Immature natural killer cell (primary cell): ENCODE measurements at regions not wholly inside any gene's neighbourhood (a gene's known extent, or its start where the extent isn't known, plus 50 kb on each side); places are given as distances from the start of the nearest gene placed in this dataset.

ENCODE experiments used
- DNase-seq, 3 donors: peaks; one replicate each; pipeline ENCODE4 v3.0.0; 2022; ENCODE audit warnings: mixed read lengths in 1 of 3
- H3K27ac Mint-ChIP-seq, 6 donors: one replicate each; pipeline ENCODE4 v1.8.0; 2020; ENCODE audit warnings: mixed read lengths in 6 of 6, mild to moderate bottlenecking in 5 of 6, inconsistent platforms in 4 of 6, moderate library complexity in 3 of 6
- H3K27me3 Mint-ChIP-seq, 3 donors: one replicate each; pipeline ENCODE4 v1.8.0; 2020 to 2021; ENCODE audit warnings: low read depth in 3 of 3, mild to moderate bottlenecking in 3 of 3, mixed read lengths in 3 of 3, moderate library complexity in 3 of 3, inconsistent platforms in 1 of 3
- H3K36me3 Mint-ChIP-seq, 3 donors: one replicate each; pipeline ENCODE4 v1.8.0; 2020; ENCODE audit warnings: mixed read lengths in 3 of 3, inconsistent platforms in 2 of 3, mild to moderate bottlenecking in 2 of 3
- H3K4me1 Mint-ChIP-seq, 2 donors: one replicate each; pipeline ENCODE4 v1.8.0; 2020; ENCODE audit warnings: inconsistent platforms in 2 of 2, mild to moderate bottlenecking in 2 of 2, mixed read lengths in 2 of 2, moderate library complexity in 1 of 2
- H3K4me3 Mint-ChIP-seq, 5 donors: one replicate each; pipeline ENCODE4 v1.8.0; 2020; ENCODE audit warnings: mild to moderate bottlenecking in 5 of 5, mixed read lengths in 5 of 5, inconsistent platforms in 3 of 5, moderate library complexity in 3 of 5
- H3K9me3 Mint-ChIP-seq, 6 donors: one replicate each; pipeline ENCODE4 v1.8.0; 2020; ENCODE audit warnings: mild to moderate bottlenecking in 6 of 6, mixed read lengths in 6 of 6, inconsistent platforms in 4 of 6, moderate library complexity in 3 of 6

DNA sequence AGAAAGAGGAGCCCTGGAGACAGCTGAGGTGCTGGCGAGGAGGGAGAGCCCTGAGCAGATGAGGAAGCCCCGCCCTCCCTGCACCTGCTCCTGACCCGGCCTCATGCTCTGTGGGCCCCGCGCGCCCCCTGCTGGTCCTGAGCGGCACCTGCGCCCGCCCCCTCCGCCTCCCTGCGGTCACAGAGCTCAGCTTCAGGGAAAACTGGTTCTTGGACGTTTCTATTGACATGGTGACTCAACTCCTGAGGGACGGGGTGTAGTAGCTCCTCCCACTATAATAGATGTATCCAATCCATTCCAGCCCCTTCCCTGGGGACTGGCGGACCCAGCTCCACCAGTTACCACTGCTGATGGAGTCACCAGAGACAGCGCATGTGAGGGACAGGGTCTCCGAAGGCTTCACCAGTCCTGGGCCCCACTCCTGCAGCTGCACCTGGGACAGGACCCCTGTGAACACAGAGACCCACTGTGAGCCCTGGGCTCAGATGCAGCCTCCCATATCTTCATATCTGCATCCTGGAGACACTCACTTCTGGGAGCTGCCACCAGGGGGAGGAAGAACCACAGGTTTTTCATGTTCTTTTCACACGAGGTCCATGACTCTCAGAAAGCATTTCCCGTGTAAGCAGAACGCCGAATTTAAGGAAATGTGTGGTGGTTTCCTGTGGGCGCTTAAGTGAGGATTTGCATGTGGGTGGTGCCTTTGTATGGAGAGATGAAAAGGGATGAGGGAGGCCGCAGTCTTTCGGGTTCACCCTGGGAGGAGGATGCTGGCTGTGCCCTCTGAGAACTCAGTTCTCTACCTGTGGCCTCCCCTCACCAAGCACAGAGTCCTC lies 1346.4 kb downstream of the TMEM121 start:
- peaks cover 9 to 13% of the 10 kb centered on the region in 2 donors for H3K4me1 Mint-ChIP-seq
- DNase-seq: peak; percentile 64 to 70 (median 68)
- peak overlapping the region in 4 of 5 donors; percentile 7 to 59 (median 40) for H3K4me3 Mint-ChIP-seq
- no peaks in the 10 kb centered on the region for H3K9me3 Mint-ChIP-seq
- H3K36me3 Mint-ChIP-seq: peaks cover 0 to 4% (median 0%) of the 10 kb centered on the region in 3 donors
- peaks cover 5 to 13% (median 10%) of the 10 kb centered on the region in 3 donors for H3K27me3 Mint-ChIP-seq
- peak overlapping the region in 2 of 6 donors; percentile 2 to 25 for H3K27ac Mint-ChIP-seq

DNA sequence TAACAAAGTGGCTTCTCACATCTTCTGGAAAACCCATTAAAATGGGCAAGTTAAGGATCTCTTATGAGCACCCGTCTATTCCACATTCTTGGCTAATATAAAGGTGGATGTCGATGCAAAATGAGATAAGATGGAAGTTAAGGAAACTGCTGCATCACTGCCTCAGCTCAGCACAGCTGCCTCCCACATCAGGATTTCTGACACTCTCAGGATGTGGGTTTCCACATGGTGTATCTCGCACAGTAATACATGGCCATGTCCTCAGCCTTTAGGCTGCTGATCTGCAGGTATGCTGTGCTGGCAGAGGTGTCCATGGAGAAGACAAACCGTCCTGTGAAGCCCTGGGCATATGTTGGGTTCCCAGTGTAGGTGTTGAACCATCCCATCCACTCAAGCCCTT lies 1348.0 kb downstream of the TMEM121 start:
- Mint-ChIP-seq H3K4me3 (no peak overlapping the region), H3K27ac (no peak overlapping the region), H3K9me3 (no peaks in the 10 kb centered on the region), H3K36me3 (peaks cover 0 to 4% (median 0%) of the 10 kb centered on the region in 3 donors), H3K27me3 (peaks cover 5 to 13% (median 13%) of the 10 kb centered on the region in 3 donors), H3K4me1 (peaks cover 9 to 13% of the 10 kb centered on the region in 2 donors)
- DNase-seq: no peak

DNA sequence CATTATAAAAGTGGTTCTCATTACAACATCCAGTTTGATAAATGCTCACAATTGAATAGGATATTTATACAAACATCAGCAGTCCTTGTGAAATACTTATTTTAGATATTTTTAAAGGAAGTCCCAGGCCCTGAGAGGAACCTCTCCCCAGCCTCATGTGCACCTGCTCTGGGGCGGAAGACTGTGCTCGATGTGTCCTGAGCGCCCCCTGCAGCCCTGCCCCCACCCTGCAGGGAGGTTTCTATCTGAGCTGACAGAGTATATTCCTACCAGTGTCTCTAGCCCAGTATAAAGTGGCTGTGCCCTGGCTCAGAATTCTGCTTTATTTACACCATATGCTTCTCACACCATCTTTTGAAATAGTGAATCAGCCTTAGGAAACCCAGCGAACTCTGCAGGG lies 1349.1 kb downstream of the TMEM121 start:
- DNase-seq: peak in 1 of 3 donors; percentile 15
- Mint-ChIP-seq H3K4me1 (peaks cover 9 to 13% of the 10 kb centered on the region in 2 donors), H3K27ac (no peak overlapping the region), H3K9me3 (no peaks in the 10 kb centered on the region), H3K4me3 (no peak overlapping the region), H3K36me3 (peaks cover 0 to 4% (median 0%) of the 10 kb centered on the region in 3 donors), H3K27me3 (peaks cover 0 to 13% (median 8%) of the 10 kb centered on the region in 3 donors)

DNA sequence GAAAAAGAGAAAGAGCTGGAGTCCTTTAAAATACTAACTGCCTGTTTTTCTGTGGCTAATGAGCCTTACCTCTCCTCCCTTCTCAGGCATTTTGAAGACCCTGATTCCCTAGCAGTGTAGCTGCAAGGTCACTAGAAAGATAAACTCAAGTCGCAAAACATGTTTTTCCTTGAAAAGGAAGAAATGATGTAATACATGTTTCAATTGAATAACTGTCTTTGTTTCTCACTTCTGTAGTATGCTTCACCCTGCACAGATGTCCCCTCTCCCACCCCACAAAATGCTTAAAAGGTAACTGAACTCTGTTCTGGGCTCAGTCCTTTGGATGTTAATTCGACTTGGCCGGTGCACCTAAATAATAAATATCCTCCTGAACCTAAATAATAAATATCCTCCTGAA lies 1350.3 kb downstream of the TMEM121 start:
- H3K36me3 Mint-ChIP-seq: no peaks in the 10 kb centered on the region
- peaks cover 4 to 12% (median 4%) of the 10 kb centered on the region in 3 donors for H3K27me3 Mint-ChIP-seq
- no peak overlapping the region for H3K4me3 Mint-ChIP-seq
- no peak overlapping the region for H3K27ac Mint-ChIP-seq
- peaks cover 9 to 13% of the 10 kb centered on the region in 2 donors for H3K4me1 Mint-ChIP-seq
- no peaks in the 10 kb centered on the region for H3K9me3 Mint-ChIP-seq
- DNase-seq: no peak

DNA sequence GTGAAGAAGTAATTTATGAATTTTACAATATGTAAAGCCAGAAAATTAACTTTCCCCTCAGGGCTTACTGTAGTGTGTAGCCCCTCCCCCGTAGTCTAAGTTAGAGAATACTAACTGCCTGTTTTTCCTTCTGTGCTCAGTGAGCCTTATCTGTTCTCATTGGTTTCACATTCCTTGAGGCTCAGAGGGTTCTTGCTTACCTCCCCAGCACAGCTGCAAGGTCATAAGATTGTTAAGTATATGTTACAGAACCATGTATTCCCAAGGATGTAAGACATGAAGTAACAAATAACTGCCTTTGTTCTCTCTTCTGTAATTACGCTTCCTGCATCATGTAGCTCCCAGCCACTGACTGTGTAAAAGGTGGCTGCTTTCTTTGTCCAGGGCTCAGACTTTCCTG lies 1351.1 kb downstream of the TMEM121 start:
- no peak for DNase-seq
- peaks cover 4 to 9% (median 4%) of the 10 kb centered on the region in 3 donors for H3K27me3 Mint-ChIP-seq
- no peaks in the 10 kb centered on the region for H3K36me3 Mint-ChIP-seq
- no peak overlapping the region for H3K27ac Mint-ChIP-seq
- H3K4me1 Mint-ChIP-seq: peaks cover 9 to 10% of the 10 kb centered on the region in 2 donors
- no peak overlapping the region for H3K4me3 Mint-ChIP-seq
- no peaks in the 10 kb centered on the region for H3K9me3 Mint-ChIP-seq

DNA sequence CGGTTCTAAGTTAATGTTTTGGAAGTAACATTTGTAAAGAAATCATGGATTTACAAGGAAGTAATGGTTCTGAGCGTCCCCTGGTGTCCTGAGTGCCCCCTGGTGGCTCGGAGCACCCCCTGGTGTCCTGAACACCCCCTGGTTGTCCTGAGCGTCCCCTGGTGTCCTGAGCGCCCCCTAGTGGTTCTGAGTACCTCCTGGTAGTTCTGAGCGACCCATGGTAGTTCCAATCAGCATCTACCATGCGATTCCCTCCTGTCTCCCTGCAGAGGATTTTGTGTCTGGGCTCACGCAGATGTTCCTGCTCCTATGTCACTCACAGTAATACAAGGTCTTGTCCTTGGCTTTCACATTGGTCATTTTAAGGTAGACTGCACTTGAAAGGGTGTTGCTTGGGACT lies 1352.9 kb downstream of the TMEM121 start:
- H3K27ac Mint-ChIP-seq: no peak overlapping the region

DNA sequence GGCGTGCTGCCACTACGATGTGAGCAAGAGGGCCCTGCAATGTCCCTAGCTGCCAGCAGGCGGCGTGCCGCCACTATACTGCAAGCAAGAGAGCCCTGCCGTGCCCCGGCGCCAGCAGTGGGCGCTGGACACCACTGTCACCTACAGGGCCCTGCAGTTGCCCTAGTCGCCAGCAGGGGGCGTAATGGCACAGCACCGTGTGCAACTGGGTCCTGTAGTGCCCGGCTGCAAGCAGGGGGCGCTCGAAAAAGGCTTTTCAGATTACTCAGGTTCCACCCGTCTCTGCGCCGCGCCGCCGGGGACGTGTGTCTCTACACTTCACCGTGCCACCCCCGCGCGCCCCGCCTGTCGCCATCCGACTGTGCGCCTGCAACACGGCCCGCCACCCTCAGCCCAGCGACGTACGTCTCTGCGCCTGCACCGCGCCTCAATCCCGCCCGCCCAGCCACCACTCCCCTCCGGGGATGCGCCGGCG lies 1356.9 kb downstream of the TMEM121 start:
- no peaks in the 10 kb centered on the region for H3K36me3 Mint-ChIP-seq
- no peak overlapping the region for H3K27ac Mint-ChIP-seq

More for the DNA sequence above, 1352.9 kb downstream of the TMEM121 start:
- Mint-ChIP-seq H3K9me3 (no peaks in the 10 kb centered on the region), H3K27me3 (peaks cover 4 to 10% (median 4%) of the 10 kb centered on the region in 3 donors), H3K36me3 (no peaks in the 10 kb centered on the region), H3K4me1 (no peaks in the 10 kb centered on the region), H3K4me3 (no peak overlapping the region)
- DNase-seq: peak; percentile 36 to 47 (median 45)

More for the DNA sequence above, 1356.9 kb downstream of the TMEM121 start:
- no peaks in the 10 kb centered on the region for H3K9me3 Mint-ChIP-seq
- DNase-seq: peak in 2 of 3 donors; percentile 14 to 31
- no peaks in the 10 kb centered on the region for H3K4me1 Mint-ChIP-seq
- no peak overlapping the region for H3K4me3 Mint-ChIP-seq
- peaks cover 0 to 4% (median 2%) of the 10 kb centered on the region in 3 donors for H3K27me3 Mint-ChIP-seq
